ENCODE measurements at regions not wholly inside any gene's neighbourhood (a gene's known extent, or its start where the extent isn't known, plus 50 kb on each side); places are given as distances from the start of the nearest gene placed in this dataset.

DNA sequence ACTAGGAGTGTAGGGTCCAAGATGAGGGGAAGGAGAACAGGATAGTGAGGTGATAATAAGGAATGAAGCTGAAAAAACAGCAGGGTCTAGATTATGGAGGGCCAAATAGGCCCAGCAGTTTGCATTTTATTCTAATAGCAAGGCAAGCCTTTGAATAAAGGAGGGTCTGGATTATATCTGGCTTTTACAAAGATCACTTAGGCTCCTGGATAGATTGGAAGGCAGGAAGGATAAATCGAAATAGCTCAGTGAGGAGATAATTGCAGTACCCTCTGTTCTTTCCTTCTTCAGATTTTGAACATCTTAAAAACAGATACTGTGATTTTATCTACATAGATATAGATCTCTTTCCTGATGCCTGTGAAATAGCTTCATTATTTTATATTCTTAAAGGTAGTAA lies 53.8 kb upstream of the PTGFR start:
- TF ChIP-seq, protein P1, sequence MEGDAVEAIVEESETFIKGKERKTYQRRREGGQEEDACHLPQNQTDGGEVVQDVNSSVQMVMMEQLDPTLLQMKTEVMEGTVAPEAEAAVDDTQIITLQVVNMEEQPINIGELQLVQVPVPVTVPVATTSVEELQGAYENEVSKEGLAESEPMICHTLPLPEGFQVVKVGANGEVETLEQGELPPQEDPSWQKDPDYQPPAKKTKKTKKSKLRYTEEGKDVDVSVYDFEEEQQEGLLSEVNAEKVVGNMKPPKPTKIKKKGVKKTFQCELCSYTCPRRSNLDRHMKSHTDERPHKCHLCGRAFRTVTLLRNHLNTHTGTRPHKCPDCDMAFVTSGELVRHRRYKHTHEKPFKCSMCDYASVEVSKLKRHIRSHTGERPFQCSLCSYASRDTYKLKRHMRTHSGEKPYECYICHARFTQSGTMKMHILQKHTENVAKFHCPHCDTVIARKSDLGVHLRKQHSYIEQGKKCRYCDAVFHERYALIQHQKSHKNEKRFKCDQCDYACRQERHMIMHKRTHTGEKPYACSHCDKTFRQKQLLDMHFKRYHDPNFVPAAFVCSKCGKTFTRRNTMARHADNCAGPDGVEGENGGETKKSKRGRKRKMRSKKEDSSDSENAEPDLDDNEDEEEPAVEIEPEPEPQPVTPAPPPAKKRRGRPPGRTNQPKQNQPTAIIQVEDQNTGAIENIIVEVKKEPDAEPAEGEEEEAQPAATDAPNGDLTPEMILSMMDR (IDR thresholded peaks at IDR 0.05) = no peak
- TF ChIP-seq POLR2A (IDR thresholded peaks at IDR 0.05) = no peak
- no peak for TF ChIP-seq POLR2AphosphoS5 (IDR thresholded peaks at IDR 0.05)
